Suprapubic skin (tissue), 4 donors: ENCODE measurements at regions not wholly inside any gene's neighbourhood (a gene's known extent, or its start where the extent isn't known, plus 50 kb on each side); places are given as distances from the start of the nearest gene placed in this dataset.

Source experiments
- DNase-seq, 2 donors: peaks; one replicate each; pipeline ENCODE4 v3.0.0-alpha.2; 2019; ENCODE audit warnings: low spot score in 2 of 2
- H3K27ac ChIP-seq: fragments of 200-600 bp; sonication (generic); one replicate; pipeline ENCODE4 v1.5.1; 2019
- H3K27me3 ChIP-seq: fragments of 200-600 bp; sonication (generic); one replicate; pipeline ENCODE4 v1.5.1; 2019
- H3K36me3 ChIP-seq: fragments of 200-600 bp; sonication (generic); one replicate; pipeline ENCODE4 v1.5.1; 2019
- H3K4me1 ChIP-seq: fragments of 200-600 bp; sonication (generic); one replicate; pipeline ENCODE4 v1.5.1; 2019
- H3K4me3 ChIP-seq: fragments of 200-600 bp; sonication (generic); one replicate; pipeline ENCODE4 v1.5.1; 2019; ENCODE audit warnings: mild to moderate bottlenecking
- H3K9me3 ChIP-seq: fragments of 200-600 bp; sonication (generic); one replicate; pipeline ENCODE4 v1.5.1; 2019
- CTCF ChIP-seq, 2 donors: fragments of 200-600 bp in 1 of 2; fragments of 450-650 bp in 1 of 2; sonication (generic) in 1 of 2; IDR thresholded peaks; one replicate each; pipeline ENCODE4 v1.5.1; 2016 to 2019; ENCODE audit warnings: antibody characterized with exemption in 2 of 2, mild to moderate bottlenecking in 1 of 2, moderate library complexity in 1 of 2
- EP300 ChIP-seq: sonication (generic); formaldehyde crosslinking; IDR thresholded peaks from one replicate; pipeline ENCODE4 v1.6.1; 2017; ENCODE audit warnings: antibody characterized with exemption
- POLR2A ChIP-seq, 2 donors: fragments of 450-650 bp; IDR thresholded peaks; one replicate each; pipeline ENCODE4 v1.6.1; 2017; ENCODE audit warnings: antibody characterized with exemption in 2 of 2, mild to moderate bottlenecking in 2 of 2, moderate library complexity in 2 of 2
- POLR2AphosphoS5 ChIP-seq, 3 donors: sonication (generic); formaldehyde crosslinking; IDR thresholded peaks; one replicate each; pipeline ENCODE4 v1.6.1; 2017; ENCODE audit warnings: antibody characterized with exemption in 3 of 3
- WGBS: methylation state at CpG from one replicate; pipeline ENCODE4 v1.1.5; 2018; 5-methylcytosine and 5-hydroxymethylcytosine counted together

- Histone ChIP-seq H3K27me3 (no peaks in the 10 kb centered on the region), H3K9me3 (no peaks in the 10 kb centered on the region), H3K4me1 (no peaks in the 10 kb centered on the region), H3K36me3 (no peaks in the 10 kb centered on the region), H3K27ac (no peak overlapping the region), H3K4me3 (no peak overlapping the region)
- no peak for DNase-seq
- TF ChIP-seq EP300 (no peak), POLR2AphosphoS5 (IDR thresholded peaks at IDR 0.05) (no peak), CTCF (IDR thresholded peaks at IDR 0.05) (no peak), POLR2A (IDR thresholded peaks at IDR 0.05) (no peak)
- WGBS, result 65% methylated on average over 3 of the region's 3 CpGs
Observed at GRCh38 chr17:13160296-13160695, 142.5 kb upstream of the ELAC2 start.

- H3K27me3 ChIP-seq, result no peaks in the 10 kb centered on the region
- no peaks in the 10 kb centered on the region for H3K4me1 ChIP-seq
- no peak overlapping the region for H3K27ac ChIP-seq
- no peaks in the 10 kb centered on the region for H3K36me3 ChIP-seq
- H3K4me3 ChIP-seq, result no peak overlapping the region
- no peaks in the 10 kb centered on the region for H3K9me3 ChIP-seq
- 39% methylated on average over 2 of the region's 2 CpGs for WGBS
- no peak for DNase-seq
- TF ChIP-seq EP300, result no peak
- TF ChIP-seq POLR2AphosphoS5 (IDR thresholded peaks at IDR 0.05), result no peak
- no peak for TF ChIP-seq POLR2A (IDR thresholded peaks at IDR 0.05)
- no peak for TF ChIP-seq CTCF (IDR thresholded peaks at IDR 0.05)
Observed at GRCh38 chr17:13158494-13159240, 140.8 kb upstream of the ELAC2 start.

GRCh38 chr17:13157656-13158055 is 139.8 kb upstream of the ELAC2 start:
- Histone ChIP-seq H3K4me1 (no peaks in the 10 kb centered on the region), H3K36me3 (no peaks in the 10 kb centered on the region), H3K27ac (no peak overlapping the region), H3K27me3 (no peaks in the 10 kb centered on the region), H3K4me3 (no peak overlapping the region), H3K9me3 (no peaks in the 10 kb centered on the region)
- no peak for DNase-seq
- WGBS, result 85% methylated on average over 5 of the region's 5 CpGs
- TF ChIP-seq EP300 (no peak), POLR2AphosphoS5 (IDR thresholded peaks at IDR 0.05) (no peak), POLR2A (IDR thresholded peaks at IDR 0.05) (no peak), CTCF (IDR thresholded peaks at IDR 0.05) (no peak)

GRCh38 chr17:13154930-13155329 is 137.1 kb upstream of the ELAC2 start:
- no peak for DNase-seq
- Histone ChIP-seq H3K36me3 (no peaks in the 10 kb centered on the region), H3K4me3 (no peak overlapping the region), H3K27ac (no peak overlapping the region), H3K4me1 (no peaks in the 10 kb centered on the region), H3K27me3 (no peaks in the 10 kb centered on the region), H3K9me3 (no peaks in the 10 kb centered on the region)
- TF ChIP-seq EP300, result no peak
- TF ChIP-seq CTCF (IDR thresholded peaks at IDR 0.05), result no peak
- no peak for TF ChIP-seq POLR2AphosphoS5 (IDR thresholded peaks at IDR 0.05)
- no peak for TF ChIP-seq POLR2A (IDR thresholded peaks at IDR 0.05)
- WGBS, result 88% methylated on average over 4 of the region's 4 CpGs

GRCh38 chr17:13154398-13154797 is 136.6 kb upstream of the ELAC2 start:
- Histone ChIP-seq H3K4me1 (no peaks in the 10 kb centered on the region), H3K4me3 (no peak overlapping the region), H3K9me3 (no peaks in the 10 kb centered on the region), H3K27ac (no peak overlapping the region), H3K36me3 (no peaks in the 10 kb centered on the region), H3K27me3 (no peaks in the 10 kb centered on the region)
- TF ChIP-seq POLR2A (IDR thresholded peaks at IDR 0.05) (no peak), POLR2AphosphoS5 (IDR thresholded peaks at IDR 0.05) (no peak), CTCF (IDR thresholded peaks at IDR 0.05) (no peak), EP300 (no peak)
- no peak for DNase-seq
- 73% methylated on average over 2 of the region's 2 CpGs for WGBS
